BJ (cell line): ENCODE measurements at regions not wholly inside any gene's neighbourhood (a gene's known extent, or its start where the extent isn't known, plus 50 kb on each side); places are given as distances from the start of the nearest gene placed in this dataset.

Experiments used
- CTCF ChIA-PET: fragments of 350-600 bp; formaldehyde crosslinking; extraction: SDS; loops from one replicate; lab custom pipeline; 2021; ENCODE audit warnings: antibody characterized with exemption, inconsistent platforms; lab: Yijun Ruan, JAX
- POLR2A ChIA-PET: fragments of 300-600 bp; sonication (Branson Sonifier 250); formaldehyde crosslinking; extraction: SDS; loops from one replicate; lab custom pipeline; 2021; ENCODE audit warnings: antibody characterized with exemption; lab: Charles Lee
- DNase-seq: peaks from one replicate; pipeline ENCODE4 v3.0.0-alpha.2; 2011; ENCODE audit warnings: low read depth
- H3K27me3 ChIP-seq: 2 replicates; pipeline ENCODE4 v1.6.0; 2011; ENCODE audit warnings: low read length; ENCODE audit not compliant: control insufficient read depth, insufficient read depth
- H3K36me3 ChIP-seq: 2 replicates; pipeline ENCODE4 v1.5.1; 2011; ENCODE audit warnings: low read length; ENCODE audit not compliant: control insufficient read depth, insufficient read depth
- H3K4me3 ChIP-seq: 2 replicates; pipeline ENCODE4 v1.5.1; 2011; ENCODE audit warnings: low read depth, mild to moderate bottlenecking, control low read depth, low read length
- CTCF ChIP-seq: IDR thresholded peaks from 2 replicates; pipeline ENCODE4 v1.5.1; 2011; ENCODE audit warnings: low read depth, mild to moderate bottlenecking, control low read depth, inconsistent platforms, low read length, moderate library complexity; ENCODE audit not compliant: insufficient read depth

GRCh38 chr6:62441182-62441581 is 155.2 kb upstream of the KHDRBS2 start:
- POLR2A ChIA-PET, result no interaction called here
- CTCF ChIA-PET, result no interaction called here
- no peak for TF ChIP-seq CTCF
- DNase-seq, result no peak
- H3K36me3 ChIP-seq, result no peaks in the 10 kb centered on the region
- H3K27me3 ChIP-seq, result no peaks in the 10 kb centered on the region
- no peak overlapping the region for H3K4me3 ChIP-seq

GRCh38 chr6:62429781-62430180 is 143.8 kb upstream of the KHDRBS2 start:
- POLR2A ChIA-PET, result no interaction called here
- no peak for TF ChIP-seq CTCF
- CTCF ChIA-PET, result no interaction called here
- Histone ChIP-seq H3K36me3 (no peaks in the 10 kb centered on the region), H3K4me3 (no peak overlapping the region), H3K27me3 (no peaks in the 10 kb centered on the region)
- no peak for DNase-seq

GRCh38 chr6:62400521-62401259 is 114.7 kb upstream of the KHDRBS2 start:
- ChIA-PET CTCF (interaction anchor here (0.6 kb wide), 1 partner anchor 18 kb away, joined by 3 read pairs; no protein-coding TSS in a partner anchor), POLR2A (no interaction called here)
- H3K36me3 ChIP-seq, result no peaks in the 10 kb centered on the region
- H3K4me3 ChIP-seq, result no peak overlapping the region
- no peak for DNase-seq
- TF ChIP-seq CTCF, result no peak
- no peaks in the 10 kb centered on the region for H3K27me3 ChIP-seq

- Histone ChIP-seq H3K4me3 (no peak overlapping the region), H3K27me3 (no peaks in the 10 kb centered on the region), H3K36me3 (no peaks in the 10 kb centered on the region)
- no peak for TF ChIP-seq CTCF
- DNase-seq, result no peak
- ChIA-PET CTCF (no interaction called here), POLR2A (no interaction called here)
Measured at GRCh38 chr6:62393608-62394007, 107.6 kb upstream of the KHDRBS2 start.

- CTCF ChIA-PET, result no interaction called here
- TF ChIP-seq CTCF, result no peak
- DNase-seq, result no peak
- no peaks in the 10 kb centered on the region for H3K36me3 ChIP-seq
- no peak overlapping the region for H3K4me3 ChIP-seq
- H3K27me3 ChIP-seq, result no peaks in the 10 kb centered on the region
- POLR2A ChIA-PET, result no interaction called here
Measured at GRCh38 chr6:62392291-62392690, 106.3 kb upstream of the KHDRBS2 start.
